PFSK-1 (cell line): ENCODE measurements at regions not wholly inside any gene's neighbourhood (a gene's known extent, or its start where the extent isn't known, plus 50 kb on each side); places are given as distances from the start of the nearest gene placed in this dataset.

ENCODE experiments used
- FOXP2 ChIP-seq: optimal IDR thresholded peaks from 2 replicates; pipeline ENCODE3; 2011; ENCODE audit warnings: borderline replicate concordance, control low read depth, inconsistent platforms; ENCODE audit not compliant: insufficient read depth; ENCODE audit errors: extremely low read length, extremely low read depth
- POLR2AphosphoS5 ChIP-seq: IDR thresholded peaks from 2 replicates; pipeline ENCODE4 v1.6.1; 2012; ENCODE audit warnings: low read depth, mild to moderate bottlenecking, control low read depth, low read length, moderate library complexity
- REST ChIP-seq, 2 experiments: IDR thresholded peaks; 2 replicates each; pipeline versions ENCODE4 v1.6.1 to v1.8.0; 2011 to 2012; ENCODE audit warnings: low read depth in 2 of 2, low read length in 2 of 2, control low read depth in 1 of 2, inconsistent platforms in 1 of 2, mild to moderate bottlenecking in 1 of 2, moderate library complexity in 1 of 2; ENCODE audit not compliant: insufficient read depth in 1 of 2
- SIN3A ChIP-seq: IDR thresholded peaks from 2 replicates; pipeline ENCODE4 v1.6.1; 2012; ENCODE audit warnings: mild to moderate bottlenecking, low read length, moderate library complexity, borderline replicate concordance; ENCODE audit not compliant: insufficient read depth
- TAF1 ChIP-seq: IDR thresholded peaks from 2 replicates; pipeline ENCODE4 v1.6.1; 2012; ENCODE audit warnings: low read length, control low read depth, borderline replicate concordance; ENCODE audit not compliant: insufficient read depth

DNA sequence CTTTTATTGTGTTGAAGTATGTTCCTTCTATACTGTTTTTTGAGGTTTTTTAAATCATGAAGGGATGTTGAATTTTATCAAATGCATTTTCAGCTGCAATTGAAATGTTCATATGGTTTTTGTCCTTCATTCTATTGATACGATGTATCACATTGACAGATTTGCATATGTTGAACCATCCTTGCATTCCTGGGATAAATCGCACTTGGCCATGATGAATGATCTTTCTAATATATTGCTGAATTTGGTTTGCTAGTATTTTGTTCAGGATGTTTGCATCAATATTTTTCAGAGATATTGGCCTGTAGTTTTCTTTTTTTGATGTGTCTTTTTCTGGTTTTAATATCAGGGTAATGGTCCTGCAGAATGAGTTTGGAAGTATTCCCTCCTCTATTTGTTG is 214.0 kb downstream of the LMO4 start:
- TF ChIP-seq REST (IDR thresholded peaks at IDR 0.05; ENCODE audit: insufficient read depth in 1 of 2, low read depth in 2 of 2, low read length in 2 of 2) (no peak), SIN3A (no peak), TAF1 (no peak), POLR2AphosphoS5 (no peak), FOXP2 (no peak)

GRCh38 chr1:87549738-87550137 is 221.1 kb downstream of the LMO4 start:
- no peak for TF ChIP-seq TAF1
- no peak for TF ChIP-seq POLR2AphosphoS5
- no peak for TF ChIP-seq FOXP2
- no peak for TF ChIP-seq SIN3A
- no peak for TF ChIP-seq REST (IDR thresholded peaks at IDR 0.05; ENCODE audit: insufficient read depth in 1 of 2, low read depth in 2 of 2, low read length in 2 of 2)

GRCh38 chr1:87553511-87553910 is 224.8 kb downstream of the LMO4 start:
- no peak for TF ChIP-seq TAF1
- TF ChIP-seq SIN3A, result no peak
- TF ChIP-seq FOXP2, result no peak
- TF ChIP-seq POLR2AphosphoS5, result no peak
- TF ChIP-seq REST (IDR thresholded peaks at IDR 0.05; ENCODE audit: insufficient read depth in 1 of 2, low read depth in 2 of 2, low read length in 2 of 2), result no peak

DNA sequence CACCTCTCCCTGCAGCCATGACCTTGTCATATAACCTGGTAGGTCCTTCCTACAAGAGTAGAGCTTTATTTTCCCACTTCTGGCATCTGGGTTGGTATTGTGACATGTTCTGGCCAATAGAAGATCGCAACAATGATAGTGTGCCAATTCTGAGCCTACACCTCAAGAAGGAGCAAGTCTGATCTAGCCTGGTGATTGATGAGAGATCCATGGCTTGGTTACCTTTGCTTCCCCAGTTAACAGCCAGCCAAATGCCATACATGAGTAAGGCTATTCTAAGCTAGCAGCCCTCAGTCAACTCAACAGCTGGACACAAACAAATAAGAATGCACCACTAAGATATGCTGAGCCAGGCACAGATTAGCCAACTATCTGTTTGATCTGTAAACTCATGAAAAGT is 226.7 kb downstream of the LMO4 start:
- TF ChIP-seq REST (IDR thresholded peaks at IDR 0.05; ENCODE audit: insufficient read depth in 1 of 2, low read depth in 2 of 2, low read length in 2 of 2) (no peak), FOXP2 (no peak), POLR2AphosphoS5 (no peak), SIN3A (no peak), TAF1 (no peak)

DNA sequence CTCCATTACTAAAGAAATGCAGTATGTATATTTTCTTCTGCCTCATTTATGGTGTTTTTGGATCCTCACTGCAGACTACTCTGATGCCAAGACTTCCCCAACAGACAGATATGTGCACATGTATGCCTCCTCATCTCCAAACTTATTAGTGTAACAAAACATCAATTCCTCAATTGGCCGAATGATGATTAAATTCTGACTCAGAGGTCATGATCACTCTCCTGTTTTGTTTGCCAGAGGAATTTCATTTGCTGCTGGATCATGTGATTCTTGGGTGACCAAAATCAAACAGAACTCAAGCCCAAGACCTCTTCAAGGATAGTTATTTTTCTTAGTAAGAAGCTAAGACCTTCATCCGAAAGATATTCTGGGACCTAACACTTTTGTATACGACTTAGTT is 227.6 kb downstream of the LMO4 start:
- no peak for TF ChIP-seq FOXP2
- no peak for TF ChIP-seq REST (IDR thresholded peaks at IDR 0.05; ENCODE audit: insufficient read depth in 1 of 2, low read depth in 2 of 2, low read length in 2 of 2)
- no peak for TF ChIP-seq TAF1
- TF ChIP-seq SIN3A, result no peak
- no peak for TF ChIP-seq POLR2AphosphoS5
